ENCODE measurements at regions not wholly inside any gene's neighbourhood (a gene's known extent, or its start where the extent isn't known, plus 50 kb on each side); places are given as distances from the start of the nearest gene placed in this dataset.
"Not testable (repeated sequence)": the region's sequence is repeated elsewhere in the genome, so short reads cannot be mapped to it uniquely, and the experiment has no call there.

DNA sequence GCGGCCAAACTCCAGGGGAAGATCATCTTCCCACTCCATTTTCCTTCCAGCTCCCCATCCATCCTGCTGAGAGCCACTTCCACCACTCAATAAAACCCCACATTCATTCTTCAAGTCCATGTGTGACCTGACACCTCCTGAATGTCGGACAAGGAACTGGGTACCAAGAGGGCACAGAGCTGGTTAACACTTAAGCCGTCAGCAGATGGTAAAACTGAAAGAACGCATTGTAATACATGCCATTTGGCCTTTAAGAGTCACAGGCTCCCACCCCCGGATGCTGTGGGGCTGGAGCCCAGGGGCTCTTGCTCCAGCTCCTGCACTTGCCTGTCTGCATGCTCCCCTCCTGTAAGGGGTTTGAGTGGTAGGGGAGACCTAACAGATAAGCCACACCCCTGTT lies 753.9 kb downstream of the COL12A1 start:
- no peaks in the 10 kb centered on the region for H3K4me1 ChIP-seq
- H3K36me3 ChIP-seq: no peaks in the 10 kb centered on the region
- no peaks in the 10 kb centered on the region for H3K9me3 ChIP-seq
- no peak overlapping the region for H3K4me3 ChIP-seq
- intact Hi-C loops (cut with DNase I): no loop called here
- no peak for DNase-seq (ENCODE audit: extremely low spot score in 2 of 2)
- H3K27ac ChIP-seq: no peak overlapping the region
- H3K27me3 ChIP-seq: no peaks in the 10 kb centered on the region
- TF ChIP-seq POLR2AphosphoS5 (IDR thresholded peaks at IDR 0.05; ENCODE audit: insufficient read depth in 1 of 2, low read depth in 1 of 2) (no peak), POLR2A (IDR thresholded peaks at IDR 0.05) (no peak)
- TF ChIP-seq, protein P1, sequence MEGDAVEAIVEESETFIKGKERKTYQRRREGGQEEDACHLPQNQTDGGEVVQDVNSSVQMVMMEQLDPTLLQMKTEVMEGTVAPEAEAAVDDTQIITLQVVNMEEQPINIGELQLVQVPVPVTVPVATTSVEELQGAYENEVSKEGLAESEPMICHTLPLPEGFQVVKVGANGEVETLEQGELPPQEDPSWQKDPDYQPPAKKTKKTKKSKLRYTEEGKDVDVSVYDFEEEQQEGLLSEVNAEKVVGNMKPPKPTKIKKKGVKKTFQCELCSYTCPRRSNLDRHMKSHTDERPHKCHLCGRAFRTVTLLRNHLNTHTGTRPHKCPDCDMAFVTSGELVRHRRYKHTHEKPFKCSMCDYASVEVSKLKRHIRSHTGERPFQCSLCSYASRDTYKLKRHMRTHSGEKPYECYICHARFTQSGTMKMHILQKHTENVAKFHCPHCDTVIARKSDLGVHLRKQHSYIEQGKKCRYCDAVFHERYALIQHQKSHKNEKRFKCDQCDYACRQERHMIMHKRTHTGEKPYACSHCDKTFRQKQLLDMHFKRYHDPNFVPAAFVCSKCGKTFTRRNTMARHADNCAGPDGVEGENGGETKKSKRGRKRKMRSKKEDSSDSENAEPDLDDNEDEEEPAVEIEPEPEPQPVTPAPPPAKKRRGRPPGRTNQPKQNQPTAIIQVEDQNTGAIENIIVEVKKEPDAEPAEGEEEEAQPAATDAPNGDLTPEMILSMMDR (IDR thresholded peaks at IDR 0.05): no peak

DNA sequence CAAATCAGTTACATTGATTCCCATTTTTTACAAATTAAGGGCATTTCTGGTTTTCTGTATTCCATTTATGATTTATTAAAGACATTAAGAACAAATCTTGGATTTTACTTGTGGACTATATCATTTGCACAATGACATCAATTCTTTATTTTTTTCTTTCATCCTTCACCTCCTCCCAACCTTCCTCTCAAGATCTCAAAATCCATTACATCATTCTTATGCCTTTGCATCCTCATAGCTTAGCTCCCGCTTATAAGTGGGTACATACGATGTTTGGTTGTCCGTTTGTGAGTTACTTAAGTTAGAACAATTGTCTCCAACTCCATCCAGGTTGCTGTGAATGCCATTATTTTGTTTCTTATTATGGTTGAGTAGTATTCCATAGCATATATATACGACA lies 752.8 kb downstream of the CD109 start:
- Histone ChIP-seq H3K27ac (no peak overlapping the region), H3K4me3 (no peak overlapping the region), H3K4me1 (no peaks in the 10 kb centered on the region), H3K27me3 (no peaks in the 10 kb centered on the region), H3K36me3 (no peaks in the 10 kb centered on the region), H3K9me3 (no peaks in the 10 kb centered on the region)
- intact Hi-C loops (cut with DNase I): no loop called here
- DNase-seq (ENCODE audit: extremely low spot score in 2 of 2): no peak
- TF ChIP-seq POLR2A (IDR thresholded peaks at IDR 0.05) (no peak), POLR2AphosphoS5 (IDR thresholded peaks at IDR 0.05; ENCODE audit: insufficient read depth in 1 of 2, low read depth in 1 of 2) (no peak)
- TF ChIP-seq, protein P1 (IDR thresholded peaks at IDR 0.05): no peak

DNA sequence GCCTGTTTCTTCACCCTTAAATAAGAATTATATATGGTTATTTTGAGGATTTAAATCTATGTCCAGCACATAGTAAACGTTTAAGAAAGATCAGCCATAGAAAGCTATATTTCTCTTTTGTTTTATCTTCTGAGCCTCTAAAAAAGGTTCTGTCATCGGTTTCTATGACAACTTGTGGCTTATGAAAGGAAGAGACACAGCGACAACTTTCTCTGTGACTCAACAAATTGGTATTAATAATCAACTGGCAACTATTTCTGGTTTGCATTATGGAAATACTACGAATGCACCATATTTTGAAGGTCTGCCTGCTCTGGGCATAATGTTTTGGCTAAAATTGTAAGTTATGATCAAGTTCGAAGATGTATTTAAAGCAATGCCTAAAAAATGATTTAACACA lies 751.0 kb downstream of the CD109 start:
- DNase-seq (ENCODE audit: extremely low spot score in 2 of 2): no peak
- Histone ChIP-seq H3K27me3 (no peaks in the 10 kb centered on the region), H3K9me3 (no peaks in the 10 kb centered on the region), H3K27ac (no peak overlapping the region), H3K4me1 (no peaks in the 10 kb centered on the region), H3K36me3 (no peaks in the 10 kb centered on the region), H3K4me3 (no peak overlapping the region)
- intact Hi-C loops (cut with DNase I): no loop called here
- TF ChIP-seq POLR2AphosphoS5 (IDR thresholded peaks at IDR 0.05; ENCODE audit: insufficient read depth in 1 of 2, low read depth in 1 of 2) (no peak), POLR2A (IDR thresholded peaks at IDR 0.05) (no peak)
- TF ChIP-seq, protein P1 (IDR thresholded peaks at IDR 0.05): no peak

DNA sequence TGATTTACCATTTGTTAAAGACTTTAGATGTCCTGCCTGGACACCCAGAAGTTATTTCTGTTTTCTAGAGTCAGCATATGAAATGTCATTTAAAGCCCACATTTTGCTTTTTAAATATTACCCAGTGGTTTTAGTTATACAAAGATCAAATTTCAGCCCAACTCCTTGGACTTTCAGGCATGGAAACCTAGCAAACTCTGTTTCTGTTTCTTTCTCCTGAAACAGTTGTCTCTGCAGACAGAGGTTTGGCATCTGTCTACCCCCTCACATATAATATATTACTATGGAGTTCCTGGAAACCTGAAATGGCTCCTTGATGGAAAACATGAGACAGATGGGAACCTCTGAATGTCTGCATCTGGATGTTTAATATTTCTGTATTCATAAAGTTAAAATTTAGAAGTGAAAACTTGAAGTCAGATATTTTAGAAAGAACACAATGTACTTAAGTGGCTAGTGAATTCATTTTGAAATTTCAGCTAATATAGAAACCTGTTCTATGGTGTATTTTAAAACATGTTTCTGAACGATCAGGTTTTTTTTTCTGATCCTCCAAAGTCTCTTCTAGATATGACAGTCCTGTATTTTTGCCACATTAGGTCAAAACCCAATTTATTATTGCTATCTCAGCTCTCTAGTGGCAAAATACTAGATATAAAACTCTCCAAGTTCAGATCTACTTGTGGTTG lies 743.3 kb downstream of the CD109 start:
- no peak overlapping the region for H3K27ac ChIP-seq
- TF ChIP-seq POLR2AphosphoS5 (IDR thresholded peaks at IDR 0.05; ENCODE audit: insufficient read depth in 1 of 2, low read depth in 1 of 2): no peak
- TF ChIP-seq POLR2A (IDR thresholded peaks at IDR 0.05): no peak
- TF ChIP-seq, protein P1 (IDR thresholded peaks at IDR 0.05): no peak
- no peaks in the 10 kb centered on the region for H3K9me3 ChIP-seq
- H3K36me3 ChIP-seq: no peaks in the 10 kb centered on the region
- intact Hi-C loops (cut with DNase I): no loop called here
- no peak for DNase-seq (ENCODE audit: extremely low spot score in 2 of 2)
- H3K4me3 ChIP-seq: no peak overlapping the region
- H3K4me1 ChIP-seq: no peaks in the 10 kb centered on the region
- no peaks in the 10 kb centered on the region for H3K27me3 ChIP-seq

DNA sequence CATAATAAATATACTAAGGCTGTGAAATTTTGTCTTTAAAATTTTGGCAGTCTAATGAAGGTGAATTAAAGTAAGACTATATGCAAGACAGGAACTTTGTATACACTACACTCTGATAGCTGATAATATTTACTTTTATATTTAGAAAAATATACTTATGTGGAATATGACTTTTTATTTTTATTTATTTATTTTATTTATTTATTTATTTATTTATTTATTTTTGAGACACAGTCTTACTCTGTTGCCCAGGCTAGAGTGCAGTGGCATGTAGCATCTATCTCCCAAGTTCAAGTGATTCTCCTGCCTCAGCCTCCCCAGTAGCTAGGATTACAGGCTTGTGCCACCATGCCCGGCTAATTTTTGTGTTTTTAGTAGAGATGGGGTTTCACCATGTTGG lies 742.4 kb downstream of the CD109 start:
- H3K36me3 ChIP-seq; H3K4me1 ChIP-seq; H3K9me3 ChIP-seq; intact Hi-C loops (cut with DNase I); H3K27me3 ChIP-seq; DNase-seq (ENCODE audit: extremely low spot score in 2 of 2); H3K27ac ChIP-seq; H3K4me3 ChIP-seq: not testable (repeated sequence)

Data from vagina (tissue), 2 donors.